Vagina (tissue), 2 donors: ENCODE measurements at regions not wholly inside any gene's neighbourhood (a gene's known extent, or its start where the extent isn't known, plus 50 kb on each side); places are given as distances from the start of the nearest gene placed in this dataset.

Experiments used
- CTCF ChIP-seq, 3 experiments: fragments of 450-650 bp in 2 of 3; fragments of 200-600 bp in 1 of 3; sonication (generic) in 1 of 3; IDR thresholded peaks; one replicate each; pipeline ENCODE4 v1.5.1; 2017 to 2019; ENCODE audit warnings: antibody characterized with exemption in 3 of 3, mild to moderate bottlenecking in 2 of 3, moderate library complexity in 2 of 3
- POLR2A ChIP-seq, 2 donors: fragments of 450-650 bp; IDR thresholded peaks; one replicate each; pipeline ENCODE4 v1.6.1; 2017; ENCODE audit warnings: antibody characterized with exemption in 2 of 2, mild to moderate bottlenecking in 2 of 2, moderate library complexity in 2 of 2
- POLR2AphosphoS5 ChIP-seq, 2 donors: sonication (generic); formaldehyde crosslinking; IDR thresholded peaks; one replicate each; pipeline ENCODE4 v1.9.0; 2017; ENCODE audit warnings: antibody characterized with exemption in 2 of 2, mild to moderate bottlenecking in 2 of 2, low read depth in 1 of 2; ENCODE audit not compliant: insufficient read depth in 1 of 2

GRCh38 chr15:60219866-60220265 lies 177.9 kb downstream of the ANXA2 start:
- TF ChIP-seq POLR2A (IDR thresholded peaks at IDR 0.05) (no peak), POLR2AphosphoS5 (IDR thresholded peaks at IDR 0.05; ENCODE audit: insufficient read depth in 1 of 2, low read depth in 1 of 2) (no peak), CTCF (IDR thresholded peaks at IDR 0.05) (no peak)
